Bronchial epithelial cell (primary cell): ENCODE measurements at regions not wholly inside any gene's neighbourhood (a gene's known extent, or its start where the extent isn't known, plus 50 kb on each side); places are given as distances from the start of the nearest gene placed in this dataset.

ENCODE experiments used
- DNase-seq: peaks from one replicate; pipeline ENCODE4 v3.0.0-alpha.2; 2010; ENCODE audit warnings: low read depth
- FAIRE-seq: peaks from 2 replicates; lab custom pipeline; 2011; peaks lifted over from hg19 to GRCh38; lab: Jason Lieb, UNC
- H3K27me3 ChIP-seq: 2 replicates; pipeline ENCODE4 v1.5.1; 2011; ENCODE audit warnings: low read length; ENCODE audit not compliant: control insufficient read depth, insufficient read depth
- H3K36me3 ChIP-seq: 2 replicates; pipeline ENCODE4 v1.5.1; 2011; ENCODE audit warnings: low read length; ENCODE audit not compliant: control insufficient read depth, insufficient read depth
- H3K4me3 ChIP-seq: 2 replicates; pipeline ENCODE4 v1.5.1; 2011; ENCODE audit warnings: mild to moderate bottlenecking, low read depth, low read length, control low read depth
- TF ChIP-seq, protein P1 (sequence below): IDR thresholded peaks from 2 replicates; pipeline ENCODE4 v1.5.1; 2011; ENCODE audit warnings: mild to moderate bottlenecking, moderate library complexity, low read length, control low read depth, inconsistent platforms; ENCODE audit not compliant: insufficient read depth, severe bottlenecking

DNA sequence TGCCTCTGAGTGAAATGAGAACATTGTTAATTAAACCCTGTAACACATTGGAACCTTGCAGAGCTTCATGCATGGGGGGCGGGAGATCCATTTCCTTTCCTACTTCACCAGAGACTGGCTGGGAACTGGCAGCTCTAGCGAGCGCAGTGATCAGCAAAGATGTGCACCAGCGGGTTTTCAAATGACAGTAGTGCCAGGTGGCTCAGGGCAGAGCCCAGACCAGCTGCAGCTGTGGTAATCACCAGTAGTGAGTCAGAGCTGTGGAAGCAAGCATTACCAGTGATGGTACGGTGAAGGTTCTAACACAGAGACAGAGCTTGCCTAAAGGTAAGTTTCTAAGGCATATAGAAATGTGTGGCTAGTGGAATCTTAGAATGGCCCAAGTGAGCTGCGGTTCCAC lies 1009.7 kb upstream of the CELF2 start:
- Histone ChIP-seq H3K36me3 (no peaks in the 10 kb centered on the region), H3K4me3 (no peak overlapping the region), H3K27me3 (no peaks in the 10 kb centered on the region)
- TF ChIP-seq, protein P1, sequence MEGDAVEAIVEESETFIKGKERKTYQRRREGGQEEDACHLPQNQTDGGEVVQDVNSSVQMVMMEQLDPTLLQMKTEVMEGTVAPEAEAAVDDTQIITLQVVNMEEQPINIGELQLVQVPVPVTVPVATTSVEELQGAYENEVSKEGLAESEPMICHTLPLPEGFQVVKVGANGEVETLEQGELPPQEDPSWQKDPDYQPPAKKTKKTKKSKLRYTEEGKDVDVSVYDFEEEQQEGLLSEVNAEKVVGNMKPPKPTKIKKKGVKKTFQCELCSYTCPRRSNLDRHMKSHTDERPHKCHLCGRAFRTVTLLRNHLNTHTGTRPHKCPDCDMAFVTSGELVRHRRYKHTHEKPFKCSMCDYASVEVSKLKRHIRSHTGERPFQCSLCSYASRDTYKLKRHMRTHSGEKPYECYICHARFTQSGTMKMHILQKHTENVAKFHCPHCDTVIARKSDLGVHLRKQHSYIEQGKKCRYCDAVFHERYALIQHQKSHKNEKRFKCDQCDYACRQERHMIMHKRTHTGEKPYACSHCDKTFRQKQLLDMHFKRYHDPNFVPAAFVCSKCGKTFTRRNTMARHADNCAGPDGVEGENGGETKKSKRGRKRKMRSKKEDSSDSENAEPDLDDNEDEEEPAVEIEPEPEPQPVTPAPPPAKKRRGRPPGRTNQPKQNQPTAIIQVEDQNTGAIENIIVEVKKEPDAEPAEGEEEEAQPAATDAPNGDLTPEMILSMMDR: no peak
- FAIRE-seq (no peak), DNase-seq (peak; percentile 12)

DNA sequence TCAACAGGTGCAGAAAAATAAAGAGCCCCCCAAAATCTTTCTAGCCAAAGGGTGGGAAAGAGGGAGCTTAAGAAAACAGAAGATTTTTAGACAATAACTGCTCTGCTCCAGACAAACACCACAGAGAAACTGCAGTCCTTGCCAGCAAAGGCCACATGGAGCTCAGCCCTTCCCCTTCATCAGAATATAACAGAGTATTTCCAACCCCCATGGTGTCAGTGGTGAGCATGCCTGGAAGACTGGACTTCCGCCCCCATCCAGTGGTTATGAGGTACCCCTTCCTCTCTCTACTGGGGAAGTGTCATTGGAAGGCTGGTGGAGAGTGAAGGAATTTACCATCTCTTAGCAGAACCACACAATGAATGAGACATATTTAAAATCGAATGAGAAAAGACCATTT lies 1007.3 kb upstream of the CELF2 start:
- Histone ChIP-seq H3K4me3 (no peak overlapping the region), H3K27me3 (no peaks in the 10 kb centered on the region), H3K36me3 (no peaks in the 10 kb centered on the region)
- DNase-seq (no peak), FAIRE-seq (no peak)
- TF ChIP-seq, protein P1: no peak

DNA sequence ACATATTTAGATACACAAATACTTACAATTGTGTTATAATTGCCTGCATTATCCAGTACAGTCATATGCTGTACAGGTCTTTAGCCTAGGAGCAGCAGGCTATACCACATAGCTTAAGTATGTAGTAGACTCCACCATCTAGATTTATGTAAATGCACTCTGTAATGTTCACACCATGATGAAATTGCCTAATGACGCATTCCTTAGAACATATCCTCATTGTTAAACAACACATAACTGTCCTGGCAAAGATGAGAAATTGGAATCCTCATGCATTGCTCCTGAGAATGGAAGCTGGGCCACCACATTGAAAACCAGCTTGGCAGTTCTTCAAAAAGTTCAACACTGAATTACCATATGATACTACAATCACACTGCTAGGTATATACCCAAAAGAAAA lies 1002.8 kb upstream of the CELF2 start:
- DNase-seq: no peak
- no peak for FAIRE-seq

DNA sequence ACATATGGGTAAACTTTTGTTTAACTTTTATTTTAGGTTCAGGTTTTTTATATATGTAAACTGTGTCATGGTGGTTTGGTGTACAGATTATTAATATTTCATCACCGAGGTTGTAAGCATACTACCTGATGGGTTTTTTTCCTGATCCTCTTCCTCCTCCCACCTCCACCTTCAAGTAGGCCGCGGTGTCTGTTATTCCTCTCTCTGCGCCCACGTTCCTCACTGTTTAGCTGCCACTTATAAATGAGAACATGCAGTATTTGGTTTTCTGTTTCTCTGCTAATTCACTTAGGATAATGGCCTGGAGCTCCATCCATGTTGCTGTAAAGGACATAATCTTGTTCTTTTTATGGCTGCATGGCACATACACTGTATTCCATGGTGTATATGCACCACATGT lies 1000.0 kb upstream of the CELF2 start:
- Histone ChIP-seq H3K27me3 (no peaks in the 10 kb centered on the region), H3K4me3 (no peak overlapping the region), H3K36me3 (no peaks in the 10 kb centered on the region)
- no peak for FAIRE-seq
- TF ChIP-seq, protein P1: no peak
- DNase-seq: no peak

More for the DNA sequence above, 1002.8 kb upstream of the CELF2 start:
- H3K4me3 ChIP-seq: no peak overlapping the region
- TF ChIP-seq, protein P1: no peak
- H3K36me3 ChIP-seq: no peaks in the 10 kb centered on the region
- H3K27me3 ChIP-seq: no peaks in the 10 kb centered on the region

DNA sequence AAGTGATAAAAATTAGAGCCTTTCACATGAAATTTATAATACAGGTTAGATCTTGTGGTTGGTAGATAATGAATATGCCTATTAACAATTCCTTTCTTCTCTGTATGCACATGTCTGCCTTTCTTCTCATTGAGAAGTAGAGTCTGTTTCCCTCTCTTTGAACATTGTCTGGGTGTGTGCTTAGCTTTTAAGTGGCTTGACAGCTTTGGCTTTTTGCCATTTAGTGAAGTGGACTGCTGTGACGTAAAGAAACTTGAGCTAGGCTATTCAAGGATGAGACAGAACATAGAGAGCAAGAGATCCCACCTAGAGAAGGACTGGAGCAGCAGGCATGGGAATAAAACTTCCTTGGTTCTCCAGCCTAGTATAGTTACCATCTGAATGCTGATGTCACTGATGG lies 996.7 kb upstream of the CELF2 start:
- no peaks in the 10 kb centered on the region for H3K27me3 ChIP-seq
- H3K36me3 ChIP-seq: no peaks in the 10 kb centered on the region
- no peak for FAIRE-seq
- H3K4me3 ChIP-seq: no peak overlapping the region
- no peak for DNase-seq
- TF ChIP-seq, protein P1: no peak

DNA sequence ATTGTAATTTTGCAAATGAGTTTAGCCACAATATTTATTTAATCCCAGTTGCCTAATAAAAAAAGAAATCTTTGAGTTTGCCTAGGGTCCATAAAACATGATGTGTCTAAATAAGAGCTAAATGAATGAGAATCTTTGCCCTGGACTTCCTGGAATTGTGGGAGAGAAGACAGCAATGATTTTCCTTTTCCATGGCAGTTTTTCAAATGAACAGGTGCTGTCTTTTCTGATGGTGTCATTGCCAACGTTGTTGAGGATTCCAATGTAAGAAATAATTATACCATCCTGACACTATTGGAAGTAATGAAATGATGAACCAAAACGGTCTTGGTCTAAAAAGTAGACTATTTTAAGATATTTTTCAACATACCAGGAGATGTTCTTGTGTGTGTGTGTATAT lies 984.7 kb upstream of the CELF2 start:
- no peak for DNase-seq
- Histone ChIP-seq H3K4me3 (no peak overlapping the region), H3K36me3 (no peaks in the 10 kb centered on the region), H3K27me3 (no peaks in the 10 kb centered on the region)
- TF ChIP-seq, protein P1: no peak
- FAIRE-seq: no peak
